Body of pancreas (tissue), 4 donors: ENCODE measurements at regions not wholly inside any gene's neighbourhood (a gene's known extent, or its start where the extent isn't known, plus 50 kb on each side); places are given as distances from the start of the nearest gene placed in this dataset.

Experiments used
- ATAC-seq: fragments of 150-250 bp; one replicate; pipeline ENCODE4 v1.9.1; 2016
- DNase-seq, 4 donors: peaks; one replicate each; pipeline ENCODE4 v3.0.0-alpha.2; 2019
- H3K27ac ChIP-seq, 4 donors: fragments of 200-600 bp; sonication (generic); 1 replicate in 3 of 4; 2 replicates in 1 of 4; pipeline versions ENCODE4 v1.5.1 to v1.6.1; 2016 to 2019; ENCODE audit warnings: mild to moderate bottlenecking in 1 of 4, mixed read lengths in 1 of 4, moderate library complexity in 1 of 4
- H3K27me3 ChIP-seq, 2 donors: fragments of 200-600 bp; sonication (generic); one replicate each; pipeline ENCODE4 v1.6.0; 2016; ENCODE audit warnings: mild to moderate bottlenecking in 1 of 2
- H3K36me3 ChIP-seq, 2 donors: fragments of 200-600 bp; sonication (generic); replicated peaks in 1 of 2; 2 replicates each; pipeline ENCODE4 v1.5.1; 2016; ENCODE audit warnings: low read depth in 2 of 2; ENCODE audit not compliant: insufficient read depth in 1 of 2
- H3K4me1 ChIP-seq: fragments of 200-600 bp; sonication (generic); one replicate; pipeline ENCODE4 v1.6.0; 2016
- H3K4me3 ChIP-seq, 2 donors: fragments of 200-600 bp; sonication (generic); 1 replicate in 1 of 2; 2 replicates in 1 of 2; pipeline ENCODE4 v1.5.1; 2016 to 2019
- H3K9me3 ChIP-seq, 3 donors: fragments of 200-600 bp; sonication (generic); 1 replicate in 2 of 3; 2 replicates in 1 of 3; pipeline ENCODE4 v1.5.1; 2016
- CTCF ChIP-seq, 7 experiments: fragments of 450-650 bp in 4 of 7; fragments of 200-600 bp in 3 of 7; sonication (generic) in 3 of 7; IDR thresholded peaks; one replicate each; pipeline ENCODE4 v1.5.1; 2016 to 2019; ENCODE audit warnings: antibody characterized with exemption in 7 of 7
- POLR2A ChIP-seq, 3 donors: fragments of 450-650 bp; IDR thresholded peaks; one replicate each; pipeline ENCODE4 v1.6.1; 2016; ENCODE audit warnings: antibody characterized with exemption in 3 of 3, mild to moderate bottlenecking in 2 of 3
- WGBS, 2 donors: methylation state at CpG; one replicate each; pipeline ENCODE4 v1.1.5; 2017; 5-methylcytosine and 5-hydroxymethylcytosine counted together
- intact Hi-C: fragments of 100-400 bp; cut with DNase I; formaldehyde crosslinking; loops from one replicate; pipeline ENCODE4 v1.15.1; 2023

- WGBS, 2 donors, result 0 to 28% methylated on average over 1 of the region's 1 CpG
- no peak overlapping the region for H3K4me3 ChIP-seq
- DNase-seq (no peak), ATAC-seq (no peak)
- no peaks in the 10 kb centered on the region for H3K27me3 ChIP-seq
- no peaks in the 10 kb centered on the region for H3K4me1 ChIP-seq
- H3K27ac ChIP-seq, result no peak overlapping the region
- H3K36me3 ChIP-seq, result no peaks in the 10 kb centered on the region
- H3K9me3 ChIP-seq, result no peaks in the 10 kb centered on the region
- intact Hi-C loops, result no loop called here
- TF ChIP-seq POLR2A (IDR thresholded peaks at IDR 0.05) (no peak), CTCF (IDR thresholded peaks at IDR 0.05) (no peak)
Observed at GRCh38 chr5:126062398-126063221, 360.6 kb upstream of the GRAMD2B start.

- H3K4me3 ChIP-seq, result no peak overlapping the region
- ATAC-seq (no peak), DNase-seq (no peak)
- no peaks in the 10 kb centered on the region for H3K36me3 ChIP-seq
- no peaks in the 10 kb centered on the region for H3K9me3 ChIP-seq
- no peak overlapping the region for H3K27ac ChIP-seq
- WGBS, 2 donors, result 72 to 89% methylated on average over 3 of the region's 3 CpGs
- no peaks in the 10 kb centered on the region for H3K27me3 ChIP-seq
- no peaks in the 10 kb centered on the region for H3K4me1 ChIP-seq
- no peak for TF ChIP-seq CTCF (IDR thresholded peaks at IDR 0.05)
- no peak for TF ChIP-seq POLR2A (IDR thresholded peaks at IDR 0.05)
- intact Hi-C loops, result no loop called here
Observed at GRCh38 chr5:126065061-126065460, 358.1 kb upstream of the GRAMD2B start.

- Histone ChIP-seq H3K36me3 (no peaks in the 10 kb centered on the region), H3K9me3 (no peaks in the 10 kb centered on the region), H3K4me3 (no peak overlapping the region), H3K27me3 (no peaks in the 10 kb centered on the region), H3K27ac (no peak overlapping the region), H3K4me1 (no peaks in the 10 kb centered on the region)
- no peak for TF ChIP-seq CTCF (IDR thresholded peaks at IDR 0.05)
- TF ChIP-seq POLR2A (IDR thresholded peaks at IDR 0.05), result no peak
- no peak for ATAC-seq
- intact Hi-C loops, result no loop called here
- WGBS, 2 donors, result 74 to 81% methylated on average over 3 to 4 of the region's 4 CpGs
- no peak for DNase-seq
Observed at GRCh38 chr5:126066836-126067235, 356.4 kb upstream of the GRAMD2B start.

- no peak for ATAC-seq
- TF ChIP-seq POLR2A (IDR thresholded peaks at IDR 0.05) (no peak), CTCF (IDR thresholded peaks at IDR 0.05) (no peak)
Observed at GRCh38 chr5:126067404-126067803, 355.8 kb upstream of the GRAMD2B start.

GRCh38 chr5:126069329-126069728 lies 353.9 kb upstream of the GRAMD2B start:
- TF ChIP-seq POLR2A (IDR thresholded peaks at IDR 0.05) (no peak), CTCF (IDR thresholded peaks at IDR 0.05) (no peak)
- H3K9me3 ChIP-seq, result no peaks in the 10 kb centered on the region
- no peak overlapping the region for H3K27ac ChIP-seq
- no peak overlapping the region for H3K4me3 ChIP-seq
- ATAC-seq, result no peak
- WGBS, 2 donors, result 50 to 54% methylated on average over 3 of the region's 3 CpGs
- H3K36me3 ChIP-seq, result no peaks in the 10 kb centered on the region
- intact Hi-C loops, result no loop called here
- no peak for DNase-seq
- H3K4me1 ChIP-seq, result no peaks in the 10 kb centered on the region
- H3K27me3 ChIP-seq, result no peaks in the 10 kb centered on the region

More at GRCh38 chr5:126067404-126067803, 355.8 kb upstream of the GRAMD2B start:
- intact Hi-C loops, result no loop called here
- no peaks in the 10 kb centered on the region for H3K27me3 ChIP-seq
- no peaks in the 10 kb centered on the region for H3K4me1 ChIP-seq
- no peaks in the 10 kb centered on the region for H3K9me3 ChIP-seq
- no peak for DNase-seq
- H3K36me3 ChIP-seq, result no peaks in the 10 kb centered on the region
- no peak overlapping the region for H3K27ac ChIP-seq
- 75 to 87% methylated on average over 2 of the region's 2 CpGs for WGBS, 2 donors
- H3K4me3 ChIP-seq, result no peak overlapping the region
